Hepatocyte (in vitro differentiated cells): ENCODE measurements at regions not wholly inside any gene's neighbourhood (a gene's known extent, or its start where the extent isn't known, plus 50 kb on each side); places are given as distances from the start of the nearest gene placed in this dataset.

Experiments used
- DNase-seq: peaks from one replicate; pipeline ENCODE4 v3.0.0-alpha.2; 2016; ENCODE audit warnings: low spot score
- H2AFZ ChIP-seq: fragments of 200-600 bp; sonication (generic); 2 replicates; pipeline ENCODE4 v1.6.0; 2016; ENCODE audit warnings: antibody characterized with exemption, mild to moderate bottlenecking
- H3K27ac ChIP-seq: fragments of 200-600 bp; sonication (generic); 2 replicates; pipeline ENCODE4 v1.5.1; 2016; ENCODE audit warnings: mild to moderate bottlenecking
- H3K27me3 ChIP-seq: fragments of 200-600 bp; sonication (generic); 2 replicates; pipeline ENCODE4 v1.6.1; 2016
- H3K36me3 ChIP-seq: fragments of 200-600 bp; sonication (generic); replicated peaks from 2 replicates; pipeline ENCODE4 v1.5.1; 2016; ENCODE audit warnings: low read depth; ENCODE audit not compliant: insufficient read depth
- H3K4me1 ChIP-seq: fragments of 200-600 bp; sonication (generic); 2 replicates; pipeline ENCODE4 v1.5.1; 2016; ENCODE audit warnings: mild to moderate bottlenecking, moderate library complexity; ENCODE audit not compliant: insufficient read depth
- H3K4me2 ChIP-seq: fragments of 200-600 bp; sonication (generic); 2 replicates; pipeline ENCODE4 v1.6.0; 2016
- H3K4me3 ChIP-seq: fragments of 200-600 bp; sonication (generic); 2 replicates; pipeline ENCODE4 v1.5.1; 2016; ENCODE audit warnings: mild to moderate bottlenecking
- H3K79me2 ChIP-seq: fragments of 200-600 bp; sonication (generic); 2 replicates; pipeline ENCODE4 v1.6.0; 2017; ENCODE audit warnings: mild to moderate bottlenecking
- H3K9me2 ChIP-seq: fragments of 200-600 bp; sonication (generic); replicated peaks from 2 replicates; pipeline ENCODE4 v1.6.0; 2017; ENCODE audit warnings: mild to moderate bottlenecking; ENCODE audit not compliant: insufficient read depth
- H3K9me3 ChIP-seq: fragments of 200-600 bp; sonication (generic); 2 replicates; pipeline ENCODE4 v1.5.1; 2016; ENCODE audit warnings: low read depth, mild to moderate bottlenecking
- H4K20me1 ChIP-seq: fragments of 200-600 bp; sonication (generic); 2 replicates; pipeline ENCODE4 v1.6.0; 2016; ENCODE audit warnings: mild to moderate bottlenecking; ENCODE audit not compliant: insufficient read depth, poor library complexity, severe bottlenecking
- EZH2 ChIP-seq: fragments of 200-600 bp; sonication (generic); IDR thresholded peaks from 2 replicates; pipeline ENCODE4 v1.6.1; 2016; ENCODE audit warnings: antibody characterized with exemption, mild to moderate bottlenecking, borderline replicate concordance
- EZH2phosphoT487 ChIP-seq: fragments of 200-600 bp; sonication (generic); IDR thresholded peaks from one replicate; pipeline ENCODE4 v1.6.1; 2018; ENCODE audit warnings: antibody characterized with exemption, mild to moderate bottlenecking, low read depth, moderate library complexity; ENCODE audit not compliant: unreplicated experiment, severe bottlenecking
- WGBS: methylation state at CpG from one replicate; pipeline ENCODE4 v1.1.6; 2016; ENCODE audit warnings: low lambda C conversion rate; ENCODE audit errors: missing lambda C conversion rate; 5-methylcytosine and 5-hydroxymethylcytosine counted together
- TF ChIP-seq, protein P1 (sequence below): fragments of 200-600 bp; sonication (generic); IDR thresholded peaks from 2 replicates; pipeline ENCODE4 v1.5.1; 2016; ENCODE audit warnings: antibody characterized with exemption, mild to moderate bottlenecking; ENCODE audit not compliant: poor library complexity

DNA sequence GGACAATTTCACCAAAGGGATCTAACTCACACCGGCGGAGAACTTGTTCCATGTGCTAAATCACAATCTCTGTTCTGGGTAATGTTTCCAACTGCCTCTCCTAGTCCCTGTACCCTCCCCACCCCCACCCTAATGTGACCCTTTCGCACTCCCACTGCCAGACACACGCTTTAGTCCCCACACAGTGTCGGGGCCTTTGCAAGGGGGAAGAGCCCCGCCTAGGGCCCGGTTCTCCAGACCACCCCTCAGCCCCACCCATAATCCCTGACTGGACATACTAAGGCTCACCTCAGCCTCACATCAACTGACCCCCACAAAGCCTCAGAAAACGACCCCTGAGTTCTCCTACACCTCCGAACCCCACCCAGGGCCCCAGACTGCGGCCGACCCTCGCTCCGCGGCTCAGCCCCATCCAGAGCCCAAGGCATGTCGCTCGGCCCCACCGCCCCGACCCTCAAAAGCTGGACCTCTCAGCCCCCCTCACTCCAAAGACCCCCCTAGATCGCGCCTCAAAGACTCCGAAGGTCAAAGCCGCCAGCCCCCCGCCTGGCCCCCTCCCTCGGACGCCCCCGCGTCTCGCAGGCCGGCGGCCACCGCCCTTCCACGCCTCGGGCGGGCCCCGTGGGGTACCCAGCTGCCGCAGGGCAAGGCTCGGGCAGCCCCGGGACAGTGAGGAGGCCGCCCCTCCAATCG, 72.0 kb upstream of the MAP4 start:
- DNase-seq, result peak; percentile 52
- no peak for TF ChIP-seq EZH2
- Histone ChIP-seq H3K9me2 (no peaks in the 10 kb centered on the region), H4K20me1 (peaks cover 37% of the 10 kb centered on the region), H2AFZ (peak overlapping the region; percentile 21), H3K27me3 (no peaks in the 10 kb centered on the region), H3K79me2 (peaks cover 46% of the 10 kb centered on the region), H3K9me3 (no peaks in the 10 kb centered on the region), H3K27ac (peak overlapping the region; percentile 93), H3K4me3 (peak overlapping the region; percentile 77), H3K4me1 (peaks cover 15% of the 10 kb centered on the region), H3K4me2 (peak overlapping the region; percentile 91), H3K36me3 (no peaks in the 10 kb centered on the region)
- WGBS, result 0% methylated on average over 27 of the region's 40 CpGs

DNA sequence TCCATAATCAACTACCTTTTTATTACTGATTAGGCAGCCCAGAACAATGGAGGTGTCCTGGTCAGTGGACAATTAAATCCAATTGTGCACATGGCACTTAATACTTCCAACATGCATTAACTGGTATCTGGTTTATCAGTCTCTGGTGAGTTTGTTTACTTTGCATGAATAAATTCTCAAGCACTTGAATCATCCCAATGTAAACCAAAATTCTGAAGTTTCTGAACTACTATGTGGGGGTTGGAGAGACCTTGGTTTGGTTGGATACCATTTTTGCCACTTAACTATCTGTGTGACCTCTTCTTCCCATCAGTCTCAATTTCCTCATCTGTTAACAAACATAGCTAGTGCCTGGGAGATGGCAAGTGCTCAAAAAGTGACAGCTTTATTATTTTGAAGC, 70.5 kb upstream of the MAP4 start:
- peaks cover 61% of the 10 kb centered on the region for H3K79me2 ChIP-seq

DNA sequence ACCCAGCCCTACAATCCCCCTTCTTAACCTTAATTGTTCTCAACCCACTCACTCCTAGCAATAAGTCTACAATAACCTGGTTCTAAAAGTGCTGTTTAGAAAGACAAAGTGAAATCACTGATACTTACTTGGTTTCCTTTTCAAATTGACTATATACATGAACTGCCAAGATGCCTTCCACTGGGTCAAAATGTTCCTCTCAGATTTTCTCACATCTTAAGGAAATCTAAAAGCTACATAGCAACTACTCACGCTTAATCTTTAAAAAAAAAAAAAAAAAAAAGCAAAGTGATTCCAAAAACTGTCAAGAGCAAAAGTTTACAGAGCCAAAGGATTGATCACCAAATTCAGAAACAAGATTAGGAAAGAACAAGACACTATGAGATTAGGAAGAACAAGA, 68.7 kb upstream of the MAP4 start:
- Histone ChIP-seq H4K20me1 (peaks cover 69% of the 10 kb centered on the region), H3K4me3 (no peak overlapping the region), H2AFZ (no peak overlapping the region), H3K27ac (no peak overlapping the region), H3K27me3 (no peaks in the 10 kb centered on the region), H3K9me3 (no peaks in the 10 kb centered on the region), H3K79me2 (peaks cover 79% of the 10 kb centered on the region), H3K36me3 (no peaks in the 10 kb centered on the region), H3K4me1 (peaks cover 15% of the 10 kb centered on the region), H3K9me2 (no peaks in the 10 kb centered on the region), H3K4me2 (no peak overlapping the region)
- no peak for TF ChIP-seq EZH2
- TF ChIP-seq, protein P1, sequence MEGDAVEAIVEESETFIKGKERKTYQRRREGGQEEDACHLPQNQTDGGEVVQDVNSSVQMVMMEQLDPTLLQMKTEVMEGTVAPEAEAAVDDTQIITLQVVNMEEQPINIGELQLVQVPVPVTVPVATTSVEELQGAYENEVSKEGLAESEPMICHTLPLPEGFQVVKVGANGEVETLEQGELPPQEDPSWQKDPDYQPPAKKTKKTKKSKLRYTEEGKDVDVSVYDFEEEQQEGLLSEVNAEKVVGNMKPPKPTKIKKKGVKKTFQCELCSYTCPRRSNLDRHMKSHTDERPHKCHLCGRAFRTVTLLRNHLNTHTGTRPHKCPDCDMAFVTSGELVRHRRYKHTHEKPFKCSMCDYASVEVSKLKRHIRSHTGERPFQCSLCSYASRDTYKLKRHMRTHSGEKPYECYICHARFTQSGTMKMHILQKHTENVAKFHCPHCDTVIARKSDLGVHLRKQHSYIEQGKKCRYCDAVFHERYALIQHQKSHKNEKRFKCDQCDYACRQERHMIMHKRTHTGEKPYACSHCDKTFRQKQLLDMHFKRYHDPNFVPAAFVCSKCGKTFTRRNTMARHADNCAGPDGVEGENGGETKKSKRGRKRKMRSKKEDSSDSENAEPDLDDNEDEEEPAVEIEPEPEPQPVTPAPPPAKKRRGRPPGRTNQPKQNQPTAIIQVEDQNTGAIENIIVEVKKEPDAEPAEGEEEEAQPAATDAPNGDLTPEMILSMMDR, result no peak
- no peak for TF ChIP-seq EZH2phosphoT487
- no peak for DNase-seq
- 95% methylated on average over 1 of the region's 1 CpG for WGBS

More for the DNA sequence above, 70.5 kb upstream of the MAP4 start:
- peak overlapping the region; percentile 91 for H3K4me2 ChIP-seq
- DNase-seq, result no peak
- TF ChIP-seq, protein P1, result no peak
- TF ChIP-seq EZH2phosphoT487, result no peak
- TF ChIP-seq EZH2, result no peak
- H3K9me3 ChIP-seq, result no peaks in the 10 kb centered on the region
- no peaks in the 10 kb centered on the region for H3K36me3 ChIP-seq
- peak overlapping the region; percentile 93 for H3K27ac ChIP-seq
- H3K9me2 ChIP-seq, result no peaks in the 10 kb centered on the region
- peak overlapping the region; percentile 77 for H3K4me3 ChIP-seq
- no peak overlapping the region for H2AFZ ChIP-seq
- peaks cover 52% of the 10 kb centered on the region for H4K20me1 ChIP-seq
- H3K27me3 ChIP-seq, result no peaks in the 10 kb centered on the region
- H3K4me1 ChIP-seq, result peaks cover 15% of the 10 kb centered on the region

- Histone ChIP-seq H3K9me2 (no peaks in the 10 kb centered on the region), H3K9me3 (no peaks in the 10 kb centered on the region), H2AFZ (no peak overlapping the region), H3K27me3 (no peaks in the 10 kb centered on the region), H3K4me1 (peaks cover 10% of the 10 kb centered on the region), H3K4me2 (no peak overlapping the region), H3K36me3 (no peaks in the 10 kb centered on the region), H3K27ac (no peak overlapping the region), H4K20me1 (peaks cover 75% of the 10 kb centered on the region), H3K79me2 (peaks cover 87% of the 10 kb centered on the region), H3K4me3 (no peak overlapping the region)
- no peak for TF ChIP-seq EZH2phosphoT487
- TF ChIP-seq, protein P1, result no peak
- no peak for TF ChIP-seq EZH2
- 83% methylated on average over 2 of the region's 2 CpGs for WGBS
- DNase-seq, result no peak
These were observed 68.0 kb upstream of the MAP4 start for GRCh38 chr3:48084170-48084569.
